Stimulated activated CD8-positive, alpha-beta memory T cell treated with anti-CD3 and anti-CD28 coated beads, Interleukin-15, amount 100 ng/mL, for 48 hours (primary cell): ENCODE measurements at regions not wholly inside any gene's neighbourhood (a gene's known extent, or its start where the extent isn't known, plus 50 kb on each side); places are given as distances from the start of the nearest gene placed in this dataset.

Experiments used
- DNase-seq, 2 donors: peaks; one replicate each; pipeline ENCODE4 v3.0.0-alpha.2; 2020; ENCODE audit warnings: low read depth in 2 of 2

DNA sequence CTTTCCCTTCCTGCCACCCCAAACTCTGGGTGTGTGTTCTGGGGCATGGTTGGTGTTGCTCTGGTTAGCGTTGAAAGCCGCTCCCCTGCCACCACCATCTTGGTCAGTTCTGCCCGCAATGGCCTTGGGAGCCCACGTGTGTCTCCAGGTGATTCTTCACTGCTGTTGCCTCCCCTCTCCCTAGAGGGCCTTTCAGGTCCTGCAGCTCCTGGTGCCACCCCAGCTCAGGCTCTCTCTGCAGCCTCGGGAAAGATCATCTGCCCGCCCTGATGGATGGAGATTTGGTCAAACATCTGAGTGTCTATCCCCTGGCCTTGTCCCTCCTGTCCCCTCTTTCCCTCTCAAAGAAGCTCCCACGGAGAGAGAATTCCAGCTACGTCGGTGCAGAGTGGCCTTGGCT is 241.3 kb downstream of the RBFOX3 start:
- DNase-seq = no peak

DNA sequence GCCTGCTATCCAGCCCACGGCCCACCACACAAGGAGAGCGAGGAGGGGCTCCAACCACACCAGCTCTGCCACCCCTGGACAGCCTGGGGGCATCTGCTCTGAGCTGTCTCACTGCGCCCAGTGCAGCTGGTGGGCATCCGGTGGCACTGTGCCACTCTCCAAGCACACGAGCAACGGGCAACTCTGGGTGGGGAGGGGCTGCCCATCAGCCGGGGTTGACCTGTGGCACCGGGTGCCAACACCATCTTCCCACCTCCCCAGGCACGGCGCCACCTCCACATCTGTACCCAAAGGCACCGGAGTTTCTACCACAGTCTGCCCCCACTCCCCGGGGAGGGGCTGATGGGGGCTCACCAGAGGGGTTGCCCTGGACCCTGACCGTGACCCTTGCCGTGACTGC is 241.8 kb downstream of the RBFOX3 start:
- no peak for DNase-seq

DNA sequence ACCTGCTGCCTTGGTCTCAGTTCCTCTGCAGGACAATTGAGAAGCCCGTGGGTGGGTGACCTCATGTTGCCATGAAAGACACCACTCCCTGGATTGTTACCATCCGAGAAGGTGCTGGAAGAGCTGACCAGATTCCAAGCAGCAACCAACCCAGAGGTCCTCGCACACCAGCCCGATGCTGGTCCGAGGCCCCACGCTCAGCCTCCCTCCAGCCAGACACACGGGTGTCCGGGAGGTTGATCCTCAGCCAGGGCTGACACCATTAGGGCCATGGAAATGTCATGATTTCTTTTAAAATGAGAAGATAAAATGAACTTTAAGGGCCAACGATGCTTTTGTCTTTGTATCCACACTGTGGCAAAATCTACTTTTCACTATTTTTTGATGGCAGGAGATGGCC is 242.3 kb downstream of the RBFOX3 start:
- DNase-seq = no peak

DNA sequence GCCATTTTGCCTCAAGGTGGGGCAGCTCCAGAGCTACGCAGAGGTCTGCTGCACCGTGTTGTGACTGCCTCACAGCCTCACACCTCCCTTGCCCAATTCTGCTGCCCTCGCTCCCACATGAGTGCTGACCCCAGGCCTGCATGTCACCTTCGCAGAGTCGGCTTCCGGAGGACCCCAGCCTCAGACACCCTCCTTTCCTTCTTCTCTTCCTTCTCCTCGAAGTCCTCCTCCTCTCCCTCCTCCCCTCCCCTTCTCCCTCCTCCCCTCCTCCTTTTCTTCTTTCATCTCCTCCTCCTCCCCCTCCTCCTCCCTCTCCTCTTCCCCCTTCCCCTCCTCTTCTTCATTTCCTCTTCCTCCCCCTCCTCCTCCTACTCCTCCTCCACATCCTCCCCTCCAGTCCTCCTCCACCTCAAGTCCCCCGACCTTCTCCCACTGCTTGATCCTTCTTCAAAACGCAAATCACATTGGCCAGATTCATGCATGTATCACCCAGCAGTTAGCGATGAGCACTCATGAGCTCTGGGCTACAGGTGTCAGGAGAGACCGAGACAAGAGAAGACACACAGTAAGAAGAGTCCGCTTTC is 243.8 kb downstream of the RBFOX3 start:
- DNase-seq = no peak

DNA sequence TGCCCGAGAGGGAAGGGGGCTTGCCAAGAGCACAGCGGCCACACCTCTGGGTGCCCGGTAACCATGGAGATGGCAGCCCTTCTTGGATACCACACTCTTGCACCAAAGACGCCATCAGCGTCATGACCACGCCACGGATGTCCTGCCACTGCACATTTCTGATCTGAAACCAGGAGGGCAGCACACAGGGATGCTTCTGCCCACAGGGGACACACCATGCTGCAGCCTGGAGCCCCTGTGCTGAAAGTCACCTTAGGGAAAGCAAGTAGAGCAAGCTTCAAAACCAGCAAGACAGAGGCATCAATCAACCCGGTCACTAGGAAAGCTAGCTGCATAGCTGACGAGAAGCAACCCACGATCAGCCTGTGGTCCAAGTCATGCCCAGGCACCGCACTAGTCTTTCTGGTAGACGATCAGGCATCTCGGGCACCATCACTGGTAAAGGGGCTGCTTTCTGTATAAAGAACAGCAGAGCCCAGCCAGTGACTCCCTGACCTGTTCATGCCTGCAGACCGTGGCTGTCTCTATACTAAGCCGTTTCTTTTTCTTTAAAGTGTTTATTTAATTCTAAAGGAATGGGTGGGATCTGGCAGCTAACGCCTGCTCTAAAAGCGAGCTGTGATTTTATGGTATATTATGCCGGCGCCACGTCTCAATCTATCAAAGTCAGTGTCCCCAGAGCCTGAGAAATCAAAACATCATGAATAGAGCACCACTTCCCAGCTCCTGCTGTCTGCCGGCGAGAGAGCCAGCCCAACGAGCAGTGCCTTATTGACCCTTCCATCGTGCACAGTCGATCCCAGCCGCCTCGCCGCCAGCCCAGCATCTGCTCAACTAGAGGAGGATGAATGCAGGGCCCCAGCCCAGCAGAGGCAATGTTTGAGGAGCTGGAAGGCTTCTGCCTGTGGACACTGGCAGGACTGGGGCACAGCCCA is 244.7 kb downstream of the RBFOX3 start:
- DNase-seq = no peak

DNA sequence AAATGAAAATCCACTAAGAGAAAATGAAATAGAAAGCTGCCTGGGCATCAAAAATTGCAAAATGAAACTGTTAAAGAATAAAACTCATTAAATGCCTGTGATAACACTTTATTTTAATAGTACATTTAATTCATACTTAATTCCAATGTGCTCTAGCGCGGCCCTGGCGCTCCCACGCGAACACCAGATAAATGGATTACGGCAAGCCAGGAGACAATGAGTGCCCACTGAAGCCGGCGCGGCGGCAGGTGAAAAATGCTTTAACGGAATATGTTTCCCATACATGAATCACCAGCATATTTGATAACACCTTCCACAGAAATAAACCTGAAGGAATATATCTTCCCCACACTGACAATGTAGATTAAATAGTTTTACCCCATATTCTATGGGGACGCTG is 245.5 kb downstream of the RBFOX3 start:
- no peak for DNase-seq

DNA sequence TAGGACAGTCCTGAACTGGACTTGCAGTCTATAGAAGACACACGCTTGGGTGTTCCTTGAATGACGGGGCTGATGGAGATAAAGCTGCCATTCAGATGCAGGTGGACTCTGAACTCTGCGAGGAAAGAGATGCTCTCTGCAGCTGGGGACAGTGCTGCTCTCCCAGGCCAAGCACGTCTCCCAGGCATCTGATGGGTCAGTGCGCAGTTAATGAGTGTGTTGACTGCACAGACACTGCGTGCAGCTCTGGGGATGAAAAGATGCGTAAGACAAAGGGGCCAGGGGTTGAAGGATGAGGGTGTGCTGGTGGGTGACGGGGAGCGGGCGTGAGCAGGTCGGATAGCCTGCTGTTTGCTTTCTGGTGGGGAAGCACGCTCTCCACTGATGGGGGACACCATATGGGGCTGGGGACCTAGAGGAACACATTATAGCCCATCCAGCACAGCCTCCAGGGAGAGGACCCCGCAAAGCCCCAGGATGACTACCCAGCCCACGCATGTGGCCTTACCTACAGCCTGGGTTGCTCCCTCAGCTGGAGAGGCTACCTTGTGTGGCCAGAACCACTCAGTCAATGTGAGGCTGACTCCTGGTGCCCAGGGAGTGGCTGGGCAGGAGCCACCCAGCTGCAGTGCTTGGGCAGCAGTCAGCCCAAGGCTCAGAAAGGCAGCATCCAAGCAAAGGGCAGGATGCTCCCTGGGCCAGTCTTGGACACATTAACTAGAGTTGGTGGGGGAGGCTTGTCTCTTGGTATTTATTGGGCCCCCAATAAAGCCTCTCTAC is 246.3 kb downstream of the RBFOX3 start:
- no peak for DNase-seq

DNA sequence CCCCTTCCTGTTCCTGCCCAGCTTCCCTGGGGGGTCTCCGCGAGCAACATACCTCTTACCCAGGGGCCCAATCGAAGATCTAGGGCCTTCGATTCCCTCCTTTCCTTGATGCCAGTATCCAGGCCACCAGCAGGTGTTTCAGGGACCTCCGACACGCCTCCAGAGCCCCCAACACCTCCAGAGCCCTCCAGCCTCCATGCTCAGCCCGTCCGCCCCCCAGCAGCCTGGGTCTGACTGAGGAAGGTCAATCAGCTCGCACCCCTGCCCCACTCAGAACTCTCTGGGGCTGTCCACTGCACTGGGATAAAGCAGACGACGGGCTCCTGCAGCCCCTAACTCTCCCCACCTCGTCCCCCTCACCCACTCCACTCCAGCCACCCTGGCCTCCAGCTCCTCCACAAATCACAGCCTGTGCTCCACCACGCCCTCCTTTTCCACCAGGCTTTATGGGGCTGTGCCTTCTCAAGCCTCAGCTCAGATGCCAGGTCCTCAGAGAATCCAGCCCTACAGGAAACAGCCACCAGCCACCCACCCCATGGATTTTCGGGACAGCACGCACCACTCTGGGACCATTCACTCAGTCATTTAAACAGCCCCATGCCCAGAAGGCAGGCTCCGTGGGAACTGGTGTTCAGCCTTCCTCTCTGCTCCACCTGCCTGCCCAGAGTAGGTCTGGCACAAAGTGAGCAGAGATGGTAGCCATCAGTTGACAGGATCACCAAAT is 247.1 kb downstream of the RBFOX3 start:
- DNase-seq = no peak

DNA sequence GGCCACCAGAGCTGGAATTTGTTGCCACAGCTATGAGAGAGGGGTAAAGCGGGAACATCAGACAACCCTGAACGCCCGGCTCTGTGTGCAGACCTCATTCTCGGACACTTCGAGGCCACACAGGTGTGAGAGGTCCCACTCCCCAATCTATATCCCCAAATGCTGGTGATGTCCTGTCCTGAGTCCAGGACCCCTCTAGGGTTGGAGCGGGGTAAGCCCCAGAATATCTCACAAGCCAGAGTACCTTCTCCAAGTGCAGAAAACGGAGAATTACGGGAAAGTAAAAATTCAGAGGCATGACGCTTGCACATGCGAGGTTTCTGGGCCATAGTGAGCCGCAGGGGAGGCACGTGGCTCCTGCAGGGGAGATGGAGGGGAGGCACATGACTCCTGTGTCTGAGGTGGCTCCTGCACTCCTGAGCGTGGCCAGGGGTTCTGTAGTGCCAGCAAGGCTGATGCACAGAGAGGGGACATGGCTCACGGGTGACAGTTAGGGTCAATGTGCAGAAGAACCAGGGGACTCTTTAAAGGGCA is 248.0 kb downstream of the RBFOX3 start:
- DNase-seq = no peak

DNA sequence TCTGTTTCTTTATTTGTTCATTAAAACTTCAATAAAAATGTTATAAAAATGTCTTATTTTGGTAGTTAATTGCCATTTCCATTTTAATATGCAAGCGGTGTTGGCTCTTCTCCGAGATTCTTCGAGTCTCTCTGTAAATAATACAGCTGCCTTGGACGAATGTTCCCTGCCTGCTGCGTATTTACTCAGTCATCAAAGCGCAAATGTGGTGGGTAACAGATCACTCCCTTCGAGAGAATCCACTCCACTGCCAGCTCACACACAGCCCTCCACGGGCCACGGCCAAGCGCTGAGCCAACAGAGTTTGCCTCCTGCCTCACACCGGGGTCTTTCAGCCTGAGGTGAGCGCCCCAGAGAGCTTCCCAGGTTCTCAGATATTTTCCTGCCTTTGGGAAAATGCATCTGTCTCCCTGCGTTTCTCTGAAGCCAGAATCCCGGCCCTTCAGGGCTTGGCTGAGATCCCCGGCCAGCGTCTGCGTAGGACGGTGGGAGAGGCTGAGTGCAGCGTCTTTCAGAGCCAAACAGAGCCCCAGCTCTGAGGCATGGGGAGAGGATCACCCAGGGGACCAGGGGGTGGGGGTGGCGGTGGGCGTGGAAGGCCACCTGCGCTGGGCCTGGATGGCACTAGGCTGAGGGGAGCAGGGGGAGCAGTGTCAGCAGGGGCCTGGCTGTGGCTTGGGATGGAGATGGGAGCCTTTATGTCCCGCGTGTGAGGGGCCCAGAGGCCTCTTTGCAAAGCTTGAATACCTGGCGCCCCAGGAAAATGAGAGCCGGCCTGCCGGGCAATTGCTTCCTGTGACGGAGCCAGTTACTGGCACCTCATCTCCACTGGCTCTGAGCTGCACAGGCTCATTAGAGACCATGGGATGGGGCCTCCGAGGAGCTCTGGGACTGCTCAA is 248.7 kb downstream of the RBFOX3 start:
- no peak for DNase-seq

DNA sequence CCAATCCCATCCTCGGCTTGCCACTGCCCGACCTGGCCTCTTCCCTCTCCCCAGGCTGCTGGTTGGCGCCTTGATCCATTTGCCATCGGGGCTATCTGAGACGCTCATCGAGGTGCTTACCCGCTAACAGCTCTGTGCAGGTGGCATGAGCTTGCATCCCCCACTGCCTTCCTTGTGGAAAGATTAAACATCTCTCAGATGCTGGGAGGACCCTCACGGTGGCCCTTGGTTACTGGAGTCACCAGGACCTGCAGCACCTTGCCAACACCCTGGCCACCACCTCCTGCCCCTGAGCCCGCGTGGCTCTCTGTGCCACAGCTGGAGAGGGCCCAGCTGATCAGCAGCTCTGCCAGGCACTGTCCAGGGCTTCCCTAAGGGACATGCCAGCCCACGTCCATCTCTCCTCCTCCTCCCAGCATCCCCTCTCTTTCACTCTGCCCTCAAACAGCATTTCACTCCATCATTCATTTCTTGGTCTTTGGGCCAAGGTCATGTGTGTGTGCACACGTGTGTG is 249.6 kb downstream of the RBFOX3 start:
- no peak for DNase-seq

DNA sequence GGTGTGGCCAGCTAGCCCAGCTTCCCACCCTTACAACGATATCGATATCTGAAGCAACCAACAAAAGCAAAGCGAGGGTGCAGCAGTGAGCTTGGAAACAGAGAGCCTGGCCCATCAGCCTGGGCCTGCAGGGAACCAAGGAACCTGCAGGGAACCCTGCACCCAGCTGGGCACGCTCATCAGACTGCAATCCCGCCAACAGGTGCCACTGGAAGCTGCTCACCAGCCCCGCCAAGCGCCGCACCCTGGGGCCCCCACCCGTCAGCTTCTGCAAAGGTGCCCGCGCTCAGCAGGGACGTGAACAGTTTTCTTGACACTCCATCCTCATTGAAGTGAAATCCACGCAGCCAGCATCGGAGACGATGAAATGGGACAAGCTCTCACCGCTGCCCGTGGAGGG is 250.7 kb downstream of the RBFOX3 start:
- no peak for DNase-seq

DNA sequence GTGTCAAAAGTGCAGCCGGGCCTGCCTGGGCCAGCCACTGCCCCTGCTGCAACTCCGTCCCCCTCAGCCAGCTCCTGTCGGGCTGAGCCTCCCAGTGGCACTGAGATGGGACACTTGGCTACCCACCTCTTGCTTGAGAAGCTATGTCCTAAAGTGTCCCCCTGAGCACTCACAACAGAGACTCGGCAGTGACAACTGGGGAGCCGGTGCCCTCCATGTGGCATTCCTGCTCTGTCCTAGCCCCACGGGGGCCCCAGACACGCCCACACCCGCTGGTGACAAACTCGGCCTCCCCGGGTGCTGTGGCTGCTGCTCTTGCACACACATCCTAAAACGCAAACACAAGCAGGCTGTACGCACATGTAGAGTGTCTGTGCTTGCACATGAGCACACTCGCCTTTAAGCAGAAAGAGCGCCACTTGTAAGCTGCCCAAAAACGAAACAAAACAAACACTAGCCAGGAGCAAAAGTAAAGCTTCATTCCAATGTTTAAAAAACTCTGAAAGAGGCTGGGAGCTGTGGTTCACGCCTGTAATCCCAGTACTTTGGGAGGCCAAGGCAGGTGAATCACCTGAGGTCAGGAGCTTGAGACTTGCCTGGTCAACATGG is 253.9 kb downstream of the RBFOX3 start:
- no peak for DNase-seq

DNA sequence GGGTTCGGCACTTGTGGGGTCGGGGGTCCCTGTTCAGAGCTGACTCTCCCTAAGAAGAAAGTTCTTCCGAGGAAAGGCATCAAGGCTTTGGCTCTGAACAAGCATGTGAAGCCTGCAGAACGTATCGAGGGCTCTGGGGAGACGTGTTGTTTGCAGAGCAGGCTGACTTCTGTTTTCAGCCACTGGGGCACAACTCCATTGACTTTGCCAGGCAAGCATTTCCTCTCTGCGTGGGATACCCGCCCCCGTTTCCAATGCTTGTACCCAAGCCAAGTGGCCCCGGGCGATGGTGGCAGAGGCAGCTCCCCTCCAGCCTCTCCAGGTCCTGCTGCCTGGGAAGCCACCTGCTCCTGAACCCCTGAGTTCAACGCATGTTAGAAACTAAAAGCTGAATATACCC is 255.7 kb downstream of the RBFOX3 start:
- no peak for DNase-seq

DNA sequence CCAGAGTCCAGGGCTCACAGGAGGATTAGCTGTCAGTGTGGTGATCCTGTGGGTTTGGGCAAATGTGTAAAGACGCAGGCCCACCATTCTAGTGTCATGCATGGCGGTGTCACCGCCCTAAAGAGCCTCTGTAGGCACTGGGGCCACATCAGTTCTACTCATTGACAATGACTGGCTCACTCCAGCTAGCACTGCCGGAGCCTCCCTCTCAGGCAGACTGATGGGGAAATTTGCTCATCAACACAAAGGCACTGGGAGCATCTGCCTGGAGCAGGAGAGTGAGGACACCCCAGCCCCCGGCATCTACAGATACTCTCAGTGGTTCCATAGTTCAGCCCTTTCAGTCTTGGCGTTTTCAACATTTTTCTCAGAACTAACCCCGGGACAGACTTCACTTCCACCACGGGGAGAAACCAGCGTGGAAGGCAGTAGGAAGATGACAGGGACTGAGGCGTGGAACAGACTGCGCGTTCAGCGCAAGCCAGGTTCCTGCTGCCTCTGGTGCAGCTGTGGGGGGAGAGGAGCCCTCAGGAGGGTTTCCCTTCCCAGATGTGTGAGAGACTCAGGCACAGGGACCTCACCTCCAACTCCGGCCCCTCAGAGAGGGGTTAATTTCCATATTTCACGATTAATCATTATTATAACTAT is 256.6 kb downstream of the RBFOX3 start:
- DNase-seq = no peak

DNA sequence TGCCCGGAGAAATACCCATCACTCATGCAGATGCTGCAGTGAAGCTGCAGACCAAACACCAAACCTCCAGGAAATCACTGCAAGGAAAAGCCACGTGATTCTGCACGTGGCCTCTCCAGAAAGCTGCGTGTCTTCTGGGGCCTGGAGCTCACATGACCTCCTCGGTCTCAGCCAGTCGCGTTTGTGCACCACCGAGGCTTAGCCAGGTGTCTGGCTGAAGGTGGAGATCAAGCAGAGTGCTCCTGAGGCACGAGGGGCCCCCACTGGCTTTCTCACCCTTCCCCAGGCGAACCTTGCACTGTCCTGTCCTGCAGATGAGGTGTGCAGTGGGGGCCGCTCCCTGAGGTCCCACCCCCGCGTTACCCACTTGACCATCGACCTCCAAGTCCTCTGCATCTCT is 257.3 kb downstream of the RBFOX3 start:
- no peak for DNase-seq

DNA sequence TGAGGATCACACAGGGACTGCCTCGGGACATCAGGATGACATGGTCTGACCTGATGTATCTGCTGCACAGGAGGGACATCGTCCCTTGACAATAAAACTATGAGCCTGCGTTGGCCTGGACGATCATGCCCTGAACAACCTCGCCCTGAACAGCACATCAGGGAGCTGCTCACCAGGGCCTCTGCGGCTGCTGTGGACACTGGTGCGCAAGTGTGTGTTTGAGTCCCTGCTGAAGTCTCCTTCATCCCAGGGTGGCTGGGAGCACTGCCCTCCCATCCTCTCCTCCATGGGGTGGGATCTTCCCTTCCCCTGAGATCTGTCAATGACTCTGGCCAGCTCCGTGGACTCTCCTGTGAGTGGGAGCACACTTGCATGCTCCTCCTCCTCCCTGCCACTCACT is 257.8 kb downstream of the RBFOX3 start:
- no peak for DNase-seq

DNA sequence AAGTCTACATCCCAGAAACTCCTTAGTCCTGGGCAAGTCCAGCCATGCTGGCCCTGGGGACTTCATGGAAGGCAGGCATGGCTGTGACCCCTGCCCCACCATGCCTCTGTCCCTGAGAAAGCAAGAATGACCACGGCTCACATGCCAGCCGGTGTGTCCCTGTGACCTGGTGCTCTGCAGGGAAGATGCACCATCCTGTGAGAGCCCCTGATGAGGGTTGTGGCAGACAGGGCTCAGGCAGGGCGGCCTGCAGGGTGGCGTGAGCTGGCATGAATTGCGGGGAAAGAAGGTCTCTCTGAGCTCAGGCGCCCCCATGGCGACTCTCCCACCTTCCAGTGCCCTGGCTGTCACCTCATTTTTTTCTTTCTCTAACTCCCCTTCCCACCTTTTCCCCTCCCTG is 260.3 kb downstream of the RBFOX3 start:
- no peak for DNase-seq
